ENCODE measurements at regions not wholly inside any gene's neighbourhood (a gene's known extent, or its start where the extent isn't known, plus 50 kb on each side); places are given as distances from the start of the nearest gene placed in this dataset.

- H3K4me3 ChIP-seq (ENCODE audit: low read length): no peak overlapping the region
- TF ChIP-seq CTCF (IDR thresholded peaks at IDR 0.05; ENCODE audit: insufficient read depth, low read depth, low read length, missing control alignments): no peak
- no peak for DNase-seq (ENCODE audit: low read depth)
Observed at GRCh38 chr2:240302933-240303595, 132.4 kb upstream of the GPC1 start.

GRCh38 chr2:240303896-240304745, 131.3 kb upstream of the GPC1 start:
- TF ChIP-seq CTCF (IDR thresholded peaks at IDR 0.05; ENCODE audit: insufficient read depth, low read depth, low read length, missing control alignments): no peak
- no peak for DNase-seq (ENCODE audit: low read depth)
- H3K4me3 ChIP-seq (ENCODE audit: low read length): no peak overlapping the region

- no peak overlapping the region for H3K4me3 ChIP-seq (ENCODE audit: low read length)
- TF ChIP-seq CTCF (IDR thresholded peaks at IDR 0.05; ENCODE audit: insufficient read depth, low read depth, low read length, missing control alignments): no peak
- no peak for DNase-seq (ENCODE audit: low read depth)
Observed at GRCh38 chr2:240304746-240305161, 130.7 kb upstream of the GPC1 start.

- DNase-seq (ENCODE audit: low read depth): no peak
- H3K4me3 ChIP-seq (ENCODE audit: low read length): no peak overlapping the region
- no peak for TF ChIP-seq CTCF (IDR thresholded peaks at IDR 0.05; ENCODE audit: insufficient read depth, low read depth, low read length, missing control alignments)
Observed at GRCh38 chr2:240305369-240305962, 130.0 kb upstream of the GPC1 start.

GRCh38 chr2:240306185-240306584, 129.3 kb upstream of the GPC1 start:
- TF ChIP-seq CTCF (IDR thresholded peaks at IDR 0.05; ENCODE audit: insufficient read depth, low read depth, low read length, missing control alignments): no peak
- H3K4me3 ChIP-seq (ENCODE audit: low read length): no peak overlapping the region
- DNase-seq (ENCODE audit: low read depth): no peak

- TF ChIP-seq CTCF (IDR thresholded peaks at IDR 0.05; ENCODE audit: insufficient read depth, low read depth, low read length, missing control alignments): no peak
- no peak overlapping the region for H3K4me3 ChIP-seq (ENCODE audit: low read length)
- DNase-seq (ENCODE audit: low read depth): no peak
Observed at GRCh38 chr2:240308111-240308651, 127.3 kb upstream of the GPC1 start.

Measured in epithelial cell of esophagus (primary cell).